Type B pancreatic cell (in vitro differentiated cells): ENCODE measurements at regions not wholly inside any gene's neighbourhood (a gene's known extent, or its start where the extent isn't known, plus 50 kb on each side); places are given as distances from the start of the nearest gene placed in this dataset.

Experiments
- DNase-seq: peaks from one replicate; pipeline ENCODE4 v3.0.0; 2021; ENCODE audit warnings: mixed read lengths; ENCODE audit not compliant: unreplicated experiment; ENCODE audit errors: extremely low spot score
- H3K27ac Mint-ChIP-seq: 2 replicates; pipeline ENCODE4 v1.8.0; 2021; ENCODE audit warnings: mild to moderate bottlenecking, mixed read lengths
- H3K27me3 Mint-ChIP-seq: 2 replicates; pipeline ENCODE4 v1.8.0; 2021; ENCODE audit warnings: mixed read lengths
- H3K36me3 Mint-ChIP-seq: 2 replicates; pipeline ENCODE4 v1.8.0; 2021; ENCODE audit warnings: mixed read lengths
- H3K4me1 Mint-ChIP-seq: one replicate; pipeline ENCODE4 v1.8.0; 2021; ENCODE audit warnings: mixed read lengths; ENCODE audit not compliant: unreplicated experiment
- H3K4me3 Mint-ChIP-seq: 2 replicates; pipeline ENCODE4 v1.8.0; 2021; ENCODE audit warnings: mild to moderate bottlenecking, mixed read lengths
- H3K9me3 Mint-ChIP-seq: 2 replicates; pipeline ENCODE4 v1.8.0; 2021; ENCODE audit warnings: mixed read lengths
- TF ChIP-seq, protein P1 (sequence below): fragments of 200-600 bp; sonication (generic); conservative IDR thresholded peaks from 2 replicates; pipeline ENCODE4 v1.5.0; 2021; ENCODE audit warnings: antibody characterized with exemption, mild to moderate bottlenecking

- H3K4me3 Mint-ChIP-seq = no peak overlapping the region
- H3K4me1 Mint-ChIP-seq = no peaks in the 10 kb centered on the region
- H3K27me3 Mint-ChIP-seq = no peaks in the 10 kb centered on the region
- H3K9me3 Mint-ChIP-seq = no peaks in the 10 kb centered on the region
- H3K27ac Mint-ChIP-seq = no peak overlapping the region
- DNase-seq = no peak
- TF ChIP-seq, protein P1, sequence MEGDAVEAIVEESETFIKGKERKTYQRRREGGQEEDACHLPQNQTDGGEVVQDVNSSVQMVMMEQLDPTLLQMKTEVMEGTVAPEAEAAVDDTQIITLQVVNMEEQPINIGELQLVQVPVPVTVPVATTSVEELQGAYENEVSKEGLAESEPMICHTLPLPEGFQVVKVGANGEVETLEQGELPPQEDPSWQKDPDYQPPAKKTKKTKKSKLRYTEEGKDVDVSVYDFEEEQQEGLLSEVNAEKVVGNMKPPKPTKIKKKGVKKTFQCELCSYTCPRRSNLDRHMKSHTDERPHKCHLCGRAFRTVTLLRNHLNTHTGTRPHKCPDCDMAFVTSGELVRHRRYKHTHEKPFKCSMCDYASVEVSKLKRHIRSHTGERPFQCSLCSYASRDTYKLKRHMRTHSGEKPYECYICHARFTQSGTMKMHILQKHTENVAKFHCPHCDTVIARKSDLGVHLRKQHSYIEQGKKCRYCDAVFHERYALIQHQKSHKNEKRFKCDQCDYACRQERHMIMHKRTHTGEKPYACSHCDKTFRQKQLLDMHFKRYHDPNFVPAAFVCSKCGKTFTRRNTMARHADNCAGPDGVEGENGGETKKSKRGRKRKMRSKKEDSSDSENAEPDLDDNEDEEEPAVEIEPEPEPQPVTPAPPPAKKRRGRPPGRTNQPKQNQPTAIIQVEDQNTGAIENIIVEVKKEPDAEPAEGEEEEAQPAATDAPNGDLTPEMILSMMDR = no peak
- no peaks in the 10 kb centered on the region for H3K36me3 Mint-ChIP-seq
Observed at GRCh38 chr2:49222975-49223528, 68.7 kb upstream of the FSHR start.

DNA sequence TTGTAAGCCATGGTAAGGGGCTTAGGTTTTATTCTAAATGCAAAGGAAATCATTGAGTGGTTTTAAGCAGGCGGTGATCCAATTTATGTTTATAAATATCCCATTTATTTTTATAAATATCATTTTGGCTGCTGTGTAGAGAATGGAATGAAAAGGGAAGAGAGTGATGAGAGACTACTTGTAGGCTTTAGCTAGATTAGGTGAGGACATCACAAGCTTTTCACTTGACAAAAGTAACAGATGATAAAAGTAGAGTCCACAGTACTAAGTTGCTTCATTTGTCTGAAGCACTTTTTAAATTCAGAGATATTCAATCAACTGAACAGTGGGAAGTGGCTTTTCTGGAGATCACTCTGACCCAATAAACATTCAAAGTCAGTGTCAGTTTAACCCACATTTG is 65.4 kb upstream of the FSHR start:
- no peaks in the 10 kb centered on the region for H3K27me3 Mint-ChIP-seq
- H3K4me3 Mint-ChIP-seq = no peak overlapping the region
- no peaks in the 10 kb centered on the region for H3K4me1 Mint-ChIP-seq
- no peaks in the 10 kb centered on the region for H3K9me3 Mint-ChIP-seq
- H3K36me3 Mint-ChIP-seq = no peaks in the 10 kb centered on the region
- no peak overlapping the region for H3K27ac Mint-ChIP-seq
- DNase-seq = no peak
- TF ChIP-seq, protein P1 = no peak

DNA sequence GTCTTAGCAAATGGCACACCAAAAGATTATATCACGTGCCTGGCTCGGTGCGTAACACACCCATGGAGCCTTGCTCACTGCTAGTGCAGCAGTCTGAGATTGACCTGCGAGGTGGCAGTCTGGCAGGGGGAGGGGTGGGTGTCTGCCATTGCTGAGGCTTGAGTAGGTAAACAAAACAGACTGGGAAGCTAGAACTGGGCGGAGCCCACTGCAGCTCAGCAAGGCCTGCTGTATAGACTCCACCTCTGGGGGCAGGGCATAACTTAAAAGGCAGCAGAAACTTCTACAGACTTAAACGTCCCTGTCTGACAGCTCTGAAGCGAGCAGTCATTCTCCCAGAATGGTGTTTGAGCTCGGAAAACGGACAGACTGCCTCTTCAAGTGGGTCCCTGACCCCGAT is 55.9 kb upstream of the FSHR start:
- H3K27me3 Mint-ChIP-seq = no peaks in the 10 kb centered on the region
- H3K27ac Mint-ChIP-seq = no peak overlapping the region
- H3K36me3 Mint-ChIP-seq = no peaks in the 10 kb centered on the region
- no peaks in the 10 kb centered on the region for H3K9me3 Mint-ChIP-seq
- DNase-seq = no peak
- no peak overlapping the region for H3K4me3 Mint-ChIP-seq
- H3K4me1 Mint-ChIP-seq = no peaks in the 10 kb centered on the region
- TF ChIP-seq, protein P1 = no peak

DNA sequence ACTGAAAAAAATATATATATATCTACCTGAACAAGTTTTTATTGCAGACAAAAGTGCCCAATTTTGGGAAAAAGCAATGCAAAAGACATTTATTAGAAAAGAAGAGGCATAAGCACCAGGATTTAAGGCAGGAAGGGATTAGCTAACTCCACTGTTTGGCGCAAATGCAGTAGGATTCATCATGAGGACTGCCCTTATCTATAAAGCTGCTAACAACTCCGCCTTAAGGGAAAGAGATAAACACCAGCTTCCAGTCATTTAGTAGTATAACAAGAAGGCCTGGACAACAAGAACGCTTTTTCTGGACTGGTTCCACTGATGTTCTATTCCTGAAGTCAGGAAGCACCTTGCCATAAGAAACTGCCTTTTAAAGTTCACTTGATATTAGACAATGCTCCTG is 52.9 kb upstream of the FSHR start:
- DNase-seq = no peak
- peaks cover 5% of the 10 kb centered on the region for H3K9me3 Mint-ChIP-seq
- no peaks in the 10 kb centered on the region for H3K27me3 Mint-ChIP-seq
- no peaks in the 10 kb centered on the region for H3K4me1 Mint-ChIP-seq
- no peak overlapping the region for H3K27ac Mint-ChIP-seq
- H3K36me3 Mint-ChIP-seq = no peaks in the 10 kb centered on the region
- H3K4me3 Mint-ChIP-seq = no peak overlapping the region
- TF ChIP-seq, protein P1 = no peak
